H9 (cell line): ENCODE measurements at regions not wholly inside any gene's neighbourhood (a gene's known extent, or its start where the extent isn't known, plus 50 kb on each side); places are given as distances from the start of the nearest gene placed in this dataset.

ENCODE experiments used
- DNase-seq: peaks from one replicate; pipeline ENCODE4 v3.0.0-alpha.2; 2017
- H2AFZ ChIP-seq: one replicate; pipeline ENCODE4 v1.6.1; 2013; ENCODE audit warnings: mild to moderate bottlenecking, low read length, control low read depth, moderate library complexity
- H2AK5ac ChIP-seq: 2 replicates; pipeline ENCODE4 v1.6.1; 2013; ENCODE audit warnings: low read length, control low read depth, mixed read lengths; ENCODE audit not compliant: insufficient read length
- H2BK120ac ChIP-seq: one replicate; pipeline ENCODE4 v1.6.1; 2013; ENCODE audit warnings: low read depth, mild to moderate bottlenecking, low read length, control low read depth, inconsistent platforms; ENCODE audit not compliant: poor library complexity, severe bottlenecking
- H2BK12ac ChIP-seq: 2 replicates; pipeline ENCODE4 v1.6.1; 2013; ENCODE audit warnings: low read length, control low read depth, mixed read lengths, low read depth; ENCODE audit not compliant: insufficient read length
- H2BK15ac ChIP-seq: 2 replicates; pipeline ENCODE4 v1.6.1; 2013; ENCODE audit warnings: low read depth, low read length, control low read depth
- H2BK20ac ChIP-seq: one replicate; pipeline ENCODE4 v1.6.1; 2013; ENCODE audit warnings: low read depth, mild to moderate bottlenecking, low read length, control low read depth, inconsistent platforms; ENCODE audit not compliant: poor library complexity, severe bottlenecking
- H2BK5ac ChIP-seq: 2 replicates; pipeline ENCODE4 v1.6.1; 2013; ENCODE audit warnings: low read length, control low read depth, mixed read lengths; ENCODE audit not compliant: insufficient read length
- H3K14ac ChIP-seq: 2 replicates; pipeline ENCODE4 v1.6.1; 2013; ENCODE audit warnings: low read length, control low read depth; ENCODE audit not compliant: insufficient read depth
- H3K18ac ChIP-seq: 2 replicates; pipeline ENCODE4 v1.6.1; 2013; ENCODE audit warnings: low read depth, mild to moderate bottlenecking, mixed read lengths, low read length, control low read depth; ENCODE audit not compliant: insufficient read length
- H3K23ac ChIP-seq: 2 replicates; pipeline ENCODE4 v1.6.1; 2013; ENCODE audit warnings: low read length, control low read depth, mixed read lengths, low read depth; ENCODE audit not compliant: insufficient read length
- H3K23me2 ChIP-seq: 2 replicates; pipeline ENCODE4 v1.6.1; 2013; ENCODE audit warnings: low read depth, mild to moderate bottlenecking, mixed read lengths, low read length, control low read depth; ENCODE audit not compliant: insufficient read length, poor library complexity, severe bottlenecking
- H3K27ac ChIP-seq: 2 replicates; pipeline ENCODE4 v1.5.1; 2013; ENCODE audit warnings: low read length, control low read depth, mixed read lengths, low read depth; ENCODE audit not compliant: insufficient read length
- H3K27me3 ChIP-seq: 2 replicates; pipeline ENCODE4 v1.6.1; 2013; ENCODE audit warnings: low read length, control low read depth, inconsistent platforms; ENCODE audit not compliant: insufficient read depth
- H3K4ac ChIP-seq: 2 replicates; pipeline ENCODE4 v1.6.1; 2013; ENCODE audit warnings: low read depth, mild to moderate bottlenecking, control low read depth, inconsistent platforms, low read length, moderate library complexity
- H3K4me1 ChIP-seq: 2 replicates; pipeline ENCODE4 v1.6.1; 2013; ENCODE audit warnings: low read length, control low read depth, inconsistent platforms; ENCODE audit not compliant: insufficient read depth
- H3K4me2 ChIP-seq: 2 replicates; pipeline ENCODE4 v1.6.1; 2013; ENCODE audit warnings: low read length, control low read depth, mixed read lengths; ENCODE audit not compliant: insufficient read length, insufficient read depth
- H3K56ac ChIP-seq: 2 replicates; pipeline ENCODE4 v1.6.1; 2013; ENCODE audit warnings: low read depth, mild to moderate bottlenecking, mixed read lengths, low read length, control low read depth; ENCODE audit not compliant: insufficient read length
- H3K79me1 ChIP-seq: 2 replicates; pipeline ENCODE4 v1.6.1; 2013; ENCODE audit warnings: low read depth, mild to moderate bottlenecking, moderate library complexity, low read length, control low read depth, inconsistent platforms; ENCODE audit not compliant: insufficient read depth, poor library complexity, severe bottlenecking
- H3K79me2 ChIP-seq: 2 replicates; pipeline ENCODE4 v1.6.1; 2013; ENCODE audit warnings: low read length, control low read depth, inconsistent platforms; ENCODE audit not compliant: insufficient read depth
- H3K9ac ChIP-seq: 2 replicates; pipeline ENCODE4 v1.6.1; 2013; ENCODE audit warnings: low read length, control low read depth, mixed read lengths; ENCODE audit not compliant: insufficient read length; ENCODE audit errors: extremely low read depth
- H3K9me3 ChIP-seq: one replicate; pipeline ENCODE4 v1.6.1; 2013; ENCODE audit warnings: low read depth, low read length, inconsistent platforms; ENCODE audit not compliant: control insufficient read depth
- H3T11ph ChIP-seq: one replicate; pipeline ENCODE4 v1.6.1; 2013; ENCODE audit warnings: mild to moderate bottlenecking, low read length, control low read depth, inconsistent platforms
- H4K20me1 ChIP-seq: one replicate; pipeline ENCODE4 v1.6.1; 2013; ENCODE audit not compliant: control insufficient read depth, insufficient read length, insufficient read depth
- H4K5ac ChIP-seq: 2 replicates; pipeline ENCODE4 v1.6.1; 2013; ENCODE audit warnings: low read depth, mild to moderate bottlenecking, mixed read lengths, low read length, control low read depth; ENCODE audit not compliant: insufficient read length
- H4K8ac ChIP-seq: replicated peaks from 2 replicates; pipeline ENCODE4 v1.6.1; 2013; ENCODE audit warnings: low read length, control low read depth, mixed read lengths, low read depth; ENCODE audit not compliant: insufficient read length
- H4K91ac ChIP-seq: 2 replicates; pipeline ENCODE4 v1.6.1; 2013; ENCODE audit warnings: low read depth, mild to moderate bottlenecking, moderate library complexity, mixed read lengths, low read length, control low read depth; ENCODE audit not compliant: insufficient read length
- H3K27ac Mint-ChIP-seq, 3 experiments: 2 replicates in 2 of 3; 3 replicates in 1 of 3; pipeline ENCODE4 v1.8.0; 2020 to 2021; ENCODE audit warnings: mixed read lengths in 3 of 3, mild to moderate bottlenecking in 1 of 3, moderate library complexity in 1 of 3
- H3K27me3 Mint-ChIP-seq: 2 replicates; pipeline ENCODE4 v1.8.0; 2021; ENCODE audit warnings: low read depth, mild to moderate bottlenecking, moderate library complexity, mixed read lengths
- H3K36me3 Mint-ChIP-seq, 3 experiments: 2 replicates in 2 of 3; 3 replicates in 1 of 3; pipeline ENCODE4 v1.8.0; 2020 to 2021; ENCODE audit warnings: low read depth in 3 of 3, mixed read lengths in 3 of 3; ENCODE audit not compliant: insufficient read depth in 1 of 3
- H3K4me1 Mint-ChIP-seq, 2 experiments: 2 replicates each; pipeline ENCODE4 v1.8.0; 2020; ENCODE audit warnings: mixed read lengths in 2 of 2
- H3K4me3 Mint-ChIP-seq, 2 experiments: 2 replicates in 1 of 2; 3 replicates in 1 of 2; pipeline ENCODE4 v1.8.0; 2020 to 2021; ENCODE audit warnings: mild to moderate bottlenecking in 2 of 2, mixed read lengths in 2 of 2, moderate library complexity in 1 of 2
- H3K9me3 Mint-ChIP-seq, 2 experiments: 2 replicates in 1 of 2; 3 replicates in 1 of 2; pipeline ENCODE4 v1.8.0; 2020; ENCODE audit warnings: mild to moderate bottlenecking in 2 of 2, mixed read lengths in 2 of 2, moderate library complexity in 1 of 2
- CTCF ChIP-seq: fragments of 200-600 bp; sonication (generic); conservative IDR thresholded peaks from 3 replicates; pipeline ENCODE4 v1.8.0; 2021; ENCODE audit warnings: antibody characterized with exemption, mild to moderate bottlenecking
- WGBS: extraction: QIAGEN DNeasy Blood & Tissue Kit; methylation state at CpG from one replicate; pipeline ENCODE4 v1.1.7; 2013; ENCODE audit warnings: missing lambda C conversion rate, low lambda C conversion rate, mixed read lengths; ENCODE audit not compliant: insufficient read length; ENCODE audit errors: extremely low coverage; 5-methylcytosine and 5-hydroxymethylcytosine counted together

- no peaks in the 10 kb centered on the region for H3K27me3 ChIP-seq
- no peak overlapping the region for H2BK120ac ChIP-seq
- H4K5ac ChIP-seq = no peak overlapping the region
- H3K9ac ChIP-seq = no peak overlapping the region
- H2AFZ ChIP-seq = no peak overlapping the region
- H3K79me1 ChIP-seq = no peaks in the 10 kb centered on the region
- no peak for DNase-seq
- Mint-ChIP-seq H3K9me3 (no peaks in the 10 kb centered on the region), H3K4me1 (peaks cover 19 to 22% of the 10 kb centered on the region in 2 experiments), H3K36me3 (no peaks in the 10 kb centered on the region), H3K4me3 (no peak overlapping the region), H3K27ac (no peak overlapping the region), H3K27me3 (peaks cover 3% of the 10 kb centered on the region)
- no peak overlapping the region for H4K91ac ChIP-seq
- no peak for TF ChIP-seq CTCF
- H2AK5ac ChIP-seq = no peak overlapping the region
- H3K27ac ChIP-seq = no peak overlapping the region
- no peak overlapping the region for H3K18ac ChIP-seq
- H3K23ac ChIP-seq = no peak overlapping the region
- H4K8ac ChIP-seq = no peak overlapping the region
- no peaks in the 10 kb centered on the region for H3K79me2 ChIP-seq
- H2BK12ac ChIP-seq = no peak overlapping the region
- no peak overlapping the region for H2BK5ac ChIP-seq
- no peak overlapping the region for H3T11ph ChIP-seq
- no peaks in the 10 kb centered on the region for H4K20me1 ChIP-seq
- no peak overlapping the region for H3K14ac ChIP-seq
- no peak overlapping the region for H3K56ac ChIP-seq
- H2BK15ac ChIP-seq = no peak overlapping the region
- WGBS = no CpG with 5 or more reads among the region's 4 CpGs
- no peaks in the 10 kb centered on the region for H3K23me2 ChIP-seq
- H3K4me2 ChIP-seq = no peak overlapping the region
- peaks cover 10% of the 10 kb centered on the region for H3K4me1 ChIP-seq
- no peak overlapping the region for H3K4ac ChIP-seq
- no peaks in the 10 kb centered on the region for H3K9me3 ChIP-seq
- no peak overlapping the region for H2BK20ac ChIP-seq
These were observed 392.9 kb downstream of the NUAK1 start for GRCh38 chr12:105745811-105746210.
